Stimulated activated CD4-positive, alpha-beta T cell treated with anti-CD3 and anti-CD28 coated beads, Interleukin-15, amount 100 ng/mL, for 1 hour (primary cell): ENCODE measurements at regions not wholly inside any gene's neighbourhood (a gene's known extent, or its start where the extent isn't known, plus 50 kb on each side); places are given as distances from the start of the nearest gene placed in this dataset.

Source experiments
- DNase-seq, 2 donors: peaks; one replicate each; pipeline ENCODE4 v3.0.0-alpha.2; 2020; ENCODE audit warnings: low read depth in 1 of 2, low spot score in 1 of 2

- DNase-seq, result no peak
Observed at GRCh38 chr20:60361761-60362395, 403.7 kb downstream of the CDH26 start.

DNA sequence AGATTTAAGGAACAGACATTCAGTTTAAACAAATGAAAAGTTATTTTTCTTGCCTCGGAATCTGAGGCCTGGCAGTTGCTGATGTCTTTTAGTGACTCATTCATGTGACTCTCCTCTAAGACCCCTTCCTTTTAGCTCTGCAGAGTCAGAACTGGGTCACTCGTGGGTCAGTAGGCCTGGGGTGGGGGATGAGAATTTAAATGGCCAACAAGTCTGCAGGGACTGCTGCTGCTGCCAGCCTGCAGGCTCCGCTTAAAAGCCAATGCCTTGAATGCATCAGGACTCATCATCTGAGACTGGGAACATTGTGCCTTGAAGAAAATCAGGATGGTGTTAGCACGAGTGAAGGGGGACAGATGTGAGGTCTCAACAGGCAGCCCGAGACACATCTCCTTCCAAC lies 404.3 kb downstream of the CDH26 start:
- DNase-seq, result no peak

DNA sequence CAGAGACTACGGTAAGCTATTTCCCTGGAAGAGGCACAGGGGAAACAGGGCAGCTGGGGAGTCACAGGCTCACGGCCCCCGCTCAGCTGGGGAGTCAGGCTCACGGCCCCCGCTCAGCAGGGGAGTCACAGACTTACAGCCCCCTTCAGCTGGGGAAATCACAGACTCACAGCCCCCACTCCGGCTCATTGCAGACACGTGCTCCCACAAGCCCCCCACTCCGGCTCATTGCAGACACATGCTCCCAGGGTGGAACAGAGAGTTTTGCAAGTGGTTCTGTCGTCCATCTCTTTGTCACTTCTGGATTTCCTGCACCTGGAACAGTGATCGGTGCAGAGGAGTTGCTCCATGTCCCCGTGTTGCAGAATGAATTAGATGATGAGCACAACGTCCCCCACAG lies 405.5 kb downstream of the CDH26 start:
- no peak for DNase-seq

- no peak for DNase-seq
Observed at GRCh38 chr20:60365064-60365666, 406.9 kb downstream of the CDH26 start.

GRCh38 chr20:60365882-60366281 lies 407.7 kb downstream of the CDH26 start:
- DNase-seq, result no peak

GRCh38 chr20:60371384-60371783 lies 413.2 kb downstream of the CDH26 start:
- DNase-seq, result no peak

DNA sequence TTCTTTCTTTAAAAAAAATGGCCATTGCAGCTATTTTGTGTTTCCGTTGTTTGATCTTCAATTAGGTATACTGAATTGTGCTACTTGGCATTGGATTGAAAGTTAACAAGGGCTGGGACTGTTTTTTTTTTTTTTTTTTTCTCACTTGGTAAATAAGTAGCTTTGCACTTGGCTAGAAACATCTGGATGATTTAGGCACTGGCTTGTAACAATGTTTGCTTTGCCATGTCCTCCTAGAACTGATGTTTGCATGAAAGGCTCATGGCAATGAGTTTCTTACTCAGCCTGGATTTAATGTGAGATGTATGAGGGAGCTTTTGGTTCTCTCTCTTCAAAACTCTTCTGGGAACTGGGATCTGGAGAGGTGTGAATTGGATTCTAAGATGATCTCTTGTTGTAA lies 414.1 kb downstream of the CDH26 start:
- DNase-seq, result no peak

DNA sequence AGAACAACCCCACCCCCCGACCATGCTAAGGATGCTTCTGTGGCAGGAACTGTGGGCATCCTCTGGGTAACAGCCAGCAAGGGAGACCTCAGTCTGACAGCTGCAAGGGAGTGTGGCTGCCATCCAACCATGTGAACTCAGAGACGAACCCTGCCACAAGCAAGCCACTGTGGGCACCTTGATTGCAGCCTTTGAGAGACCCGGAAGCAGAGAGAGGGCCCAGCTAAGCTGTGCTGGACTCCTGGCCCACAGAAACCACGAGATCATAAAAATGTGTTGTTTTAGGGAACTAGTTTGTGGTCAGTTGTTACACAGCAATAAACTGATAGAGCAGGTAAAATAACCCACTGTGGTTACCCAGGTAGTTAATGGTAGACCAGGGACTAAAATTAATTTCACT lies 414.6 kb downstream of the CDH26 start:
- no peak for DNase-seq

- no peak for DNase-seq
Observed at GRCh38 chr20:60378620-60379019, 420.4 kb downstream of the CDH26 start.

DNA sequence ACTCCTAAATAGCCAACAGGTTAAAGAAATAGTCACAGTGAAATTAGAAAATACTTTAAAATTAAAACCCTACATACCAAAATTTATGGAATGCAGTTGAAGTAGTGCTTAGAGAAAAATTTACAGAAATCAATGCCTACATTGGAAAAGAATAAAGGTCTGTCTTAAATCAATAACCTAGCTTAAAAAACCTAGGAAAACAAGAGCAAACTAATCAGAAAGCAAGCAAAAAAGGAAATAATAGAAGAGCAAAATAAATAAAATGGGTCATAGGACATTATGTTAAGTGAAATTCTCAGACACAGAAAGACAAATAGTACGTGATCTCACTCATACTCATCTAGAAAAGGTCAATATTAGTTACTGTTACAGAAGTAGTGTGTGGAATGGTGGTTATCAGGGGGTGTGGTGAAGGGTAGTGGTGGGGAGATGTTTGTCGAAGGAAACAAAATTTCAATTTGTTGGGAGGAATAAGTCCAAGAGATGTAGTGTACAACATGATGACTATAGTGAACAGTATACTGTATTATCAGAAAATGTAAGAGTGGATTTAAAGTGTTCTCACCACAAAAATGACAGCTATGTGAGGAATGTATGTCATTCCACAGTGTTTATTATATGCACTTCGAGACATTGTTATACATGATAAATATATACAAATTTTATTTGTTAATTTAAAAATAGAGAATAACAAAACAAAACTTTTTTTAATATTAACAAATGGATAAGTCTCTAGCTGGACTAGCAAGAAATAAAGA lies 423.6 kb downstream of the CDH26 start:
- DNase-seq, result no peak

DNA sequence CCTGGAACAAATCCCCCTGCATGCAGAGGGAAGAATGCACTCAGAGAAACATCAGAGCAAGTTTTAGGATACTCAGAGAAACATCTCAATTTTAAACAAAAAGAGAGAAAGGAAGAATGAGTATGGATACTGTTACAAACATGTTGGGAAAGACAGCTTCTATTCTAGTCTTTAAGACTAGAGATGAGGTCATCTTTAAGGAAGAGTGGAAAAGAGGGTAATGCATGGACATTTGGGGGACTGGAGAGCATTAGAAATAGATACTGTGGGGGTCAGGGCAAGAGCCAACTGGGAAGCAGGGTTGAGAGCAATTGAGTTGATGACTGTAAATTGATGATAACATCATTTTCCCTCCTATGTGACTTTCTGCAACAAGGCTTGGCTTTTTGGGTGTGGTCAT lies 431.2 kb downstream of the CDH26 start:
- DNase-seq, result no peak

DNA sequence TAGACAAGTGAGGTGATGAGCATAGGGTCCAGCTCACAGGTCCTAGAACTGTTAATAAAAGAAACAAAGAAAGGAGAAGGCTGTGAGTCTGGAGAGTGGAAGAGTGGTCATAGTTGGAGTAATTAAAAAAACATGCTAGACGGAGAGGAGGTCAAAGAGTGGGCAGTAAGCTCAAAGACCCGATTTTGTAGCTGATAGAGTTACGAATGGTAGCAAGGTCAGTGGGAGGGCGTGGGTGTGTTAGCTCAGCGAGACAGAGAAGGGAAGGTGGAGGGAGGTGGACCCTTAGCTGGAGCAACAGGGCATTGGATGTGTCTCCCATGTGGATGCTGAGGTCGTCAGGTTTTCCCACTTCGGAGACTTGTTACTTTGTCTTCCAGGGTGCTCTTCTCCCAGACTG lies 431.7 kb downstream of the CDH26 start:
- DNase-seq, result no peak

GRCh38 chr20:60395991-60396390 lies 437.8 kb downstream of the CDH26 start:
- no peak for DNase-seq

- DNase-seq, result no peak
Observed at GRCh38 chr20:60400567-60400966, 442.3 kb downstream of the CDH26 start.

- no peak for DNase-seq
Observed at GRCh38 chr20:60402189-60403058, 444.2 kb downstream of the CDH26 start.

- no peak for DNase-seq
Observed at GRCh38 chr20:60403105-60403741, 445.0 kb downstream of the CDH26 start.

DNA sequence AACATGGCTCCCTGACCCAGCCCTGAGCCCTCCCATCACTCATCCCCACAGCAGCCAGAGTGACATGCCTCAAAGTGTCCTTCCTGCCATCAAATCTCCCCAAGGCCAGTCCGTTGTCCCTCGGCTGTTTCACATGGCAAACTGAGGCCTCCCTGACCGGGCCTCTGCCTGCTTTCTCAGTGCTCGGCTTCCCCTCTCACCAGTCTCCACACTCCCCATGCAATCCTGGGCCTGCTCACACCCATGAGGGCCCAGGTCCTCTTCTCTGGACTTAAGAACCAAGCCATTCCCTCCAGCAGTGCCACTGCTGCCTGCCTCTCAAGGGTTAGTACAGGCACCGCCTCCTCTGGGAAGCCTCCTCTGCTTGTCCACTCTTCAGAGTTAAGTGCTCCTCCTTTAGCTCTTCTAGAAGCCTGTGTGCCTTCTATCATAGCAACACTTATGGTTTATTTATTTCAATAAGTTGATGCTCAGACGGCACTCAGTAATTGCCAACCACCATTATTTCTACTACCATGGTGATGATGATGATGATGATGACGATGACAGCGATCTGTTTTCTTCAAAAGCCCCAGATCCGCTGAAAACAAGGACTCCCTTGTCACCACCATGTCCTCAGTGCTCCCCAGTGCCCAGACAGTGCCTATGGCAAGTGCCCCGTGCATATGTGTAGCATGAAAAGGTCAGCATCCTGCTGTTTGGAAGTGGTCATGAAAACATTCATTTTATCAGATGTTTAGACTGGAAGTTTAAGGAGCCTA lies 449.0 kb downstream of the CDH26 start:
- DNase-seq, result no peak

GRCh38 chr20:60407938-60408337 lies 449.7 kb downstream of the CDH26 start:
- no peak for DNase-seq

DNA sequence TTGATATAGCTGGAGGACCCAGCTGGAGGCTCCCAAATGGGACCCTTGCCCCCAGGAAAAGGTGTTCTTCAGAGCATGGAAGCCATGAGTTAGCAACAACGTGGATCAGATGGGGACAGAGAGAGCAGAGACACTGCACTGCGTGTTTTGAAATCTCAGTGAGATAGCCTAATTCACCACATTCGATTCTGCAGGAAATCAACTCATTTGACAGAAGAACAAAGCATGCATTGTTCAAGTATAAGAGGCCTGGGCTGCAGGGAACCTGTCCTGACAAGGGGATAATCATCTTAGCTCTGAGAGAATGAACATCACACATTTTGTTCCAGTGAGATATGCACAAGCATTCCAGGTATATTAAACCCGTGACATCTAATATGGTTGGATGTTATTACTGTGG lies 450.2 kb downstream of the CDH26 start:
- DNase-seq, result no peak

GRCh38 chr20:60410618-60411264 lies 452.5 kb downstream of the CDH26 start:
- DNase-seq, result no peak
